Stimulated activated CD8-positive, alpha-beta memory T cell treated with anti-CD3 and anti-CD28 coated beads, Interleukin-15, amount 100 ng/mL, for 24 hours (primary cell): ENCODE measurements at regions not wholly inside any gene's neighbourhood (a gene's known extent, or its start where the extent isn't known, plus 50 kb on each side); places are given as distances from the start of the nearest gene placed in this dataset.
"Not testable (repeated sequence)": the region's sequence is repeated elsewhere in the genome, so short reads cannot be mapped to it uniquely, and the experiment has no call there.

Experiments used
- DNase-seq: peaks from one replicate; pipeline ENCODE4 v3.0.0-alpha.2; 2020; ENCODE audit warnings: low read depth

DNA sequence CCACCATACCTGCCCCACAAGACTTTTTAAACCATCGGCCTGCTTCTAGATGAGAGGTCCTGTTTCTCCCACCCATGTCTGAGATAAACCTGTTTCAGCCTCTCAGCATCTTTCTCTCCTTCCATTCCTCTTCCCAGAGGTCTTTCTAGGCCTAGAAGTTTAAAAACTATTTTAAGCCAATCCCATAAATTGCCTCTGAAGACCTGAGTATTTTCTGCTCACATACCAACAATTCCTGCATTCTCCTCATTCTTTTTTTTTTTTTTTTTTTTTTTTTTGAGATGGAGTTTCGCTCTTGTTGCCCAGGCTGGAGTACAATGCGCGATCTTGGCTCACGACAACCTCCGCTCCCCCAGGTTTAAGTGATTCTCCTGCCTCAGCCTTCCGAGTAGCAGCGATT lies 262.9 kb upstream of the AUTS2 start:
- DNase-seq, result no peak

- DNase-seq, result no peak
Observed at GRCh38 chr7:69336976-69337375, 261.3 kb upstream of the AUTS2 start.

DNA sequence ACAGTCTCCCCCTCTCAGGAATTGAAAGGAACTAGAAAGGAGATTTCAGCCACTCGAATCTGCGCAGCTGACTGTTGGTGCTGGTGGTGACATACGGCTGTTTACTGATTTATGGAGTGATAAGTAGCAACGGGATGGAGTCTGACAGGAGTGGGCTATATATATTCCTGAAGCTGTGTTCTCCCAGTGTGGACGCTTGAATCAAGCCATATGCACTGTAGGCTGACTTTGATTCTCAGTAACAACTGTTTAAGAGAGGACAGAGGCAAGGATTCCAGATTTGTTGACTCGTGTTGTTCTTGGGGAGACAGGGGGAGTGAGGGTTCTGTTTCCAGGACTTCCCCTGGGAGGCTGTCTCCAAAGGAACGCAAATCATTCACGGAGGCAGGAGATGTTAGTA lies 260.1 kb upstream of the AUTS2 start:
- no peak for DNase-seq

DNA sequence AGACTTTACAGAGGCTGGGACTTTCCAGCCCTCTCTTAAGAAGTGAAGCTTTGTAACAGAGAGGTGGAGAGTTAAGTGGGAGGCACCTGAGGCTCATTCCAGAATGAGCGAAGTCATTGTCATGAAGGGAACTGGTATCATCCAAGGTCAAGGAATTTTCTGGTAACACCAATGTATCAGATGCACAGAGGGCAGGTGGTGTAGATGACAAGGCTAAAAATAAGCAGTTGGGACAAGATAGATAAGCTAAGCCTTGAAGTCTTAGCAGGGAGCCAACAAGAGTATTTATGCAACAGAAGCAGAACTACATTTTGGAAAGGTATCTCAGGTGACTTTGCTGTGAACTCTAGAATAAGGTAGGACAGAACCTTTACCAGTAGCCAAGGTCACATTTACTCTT lies 257.0 kb upstream of the AUTS2 start:
- DNase-seq, result no peak

- no peak for DNase-seq
Observed at GRCh38 chr7:69342154-69342884, 256.0 kb upstream of the AUTS2 start.

DNA sequence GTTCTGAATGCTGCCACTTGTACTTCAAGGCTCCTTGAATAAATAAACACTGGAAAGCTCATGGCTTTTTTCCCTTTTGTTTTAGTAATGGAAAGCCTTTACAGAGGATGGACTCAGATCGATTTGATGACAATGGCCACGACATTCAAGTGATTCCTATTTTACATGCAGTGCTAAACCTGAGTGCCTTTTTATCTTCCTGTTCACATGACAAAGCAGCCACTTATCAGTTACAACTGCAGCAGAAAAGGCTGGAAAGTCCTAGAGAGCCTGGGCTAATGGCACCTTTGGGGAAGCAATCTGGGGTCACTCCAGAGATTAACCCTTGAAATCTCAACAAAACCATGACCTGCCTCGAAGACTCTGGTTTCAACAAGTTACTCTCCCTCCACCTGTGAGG lies 249.0 kb upstream of the AUTS2 start:
- no peak for DNase-seq

- DNase-seq, result no peak
Observed at GRCh38 chr7:69358163-69358821, 240.0 kb upstream of the AUTS2 start.

DNA sequence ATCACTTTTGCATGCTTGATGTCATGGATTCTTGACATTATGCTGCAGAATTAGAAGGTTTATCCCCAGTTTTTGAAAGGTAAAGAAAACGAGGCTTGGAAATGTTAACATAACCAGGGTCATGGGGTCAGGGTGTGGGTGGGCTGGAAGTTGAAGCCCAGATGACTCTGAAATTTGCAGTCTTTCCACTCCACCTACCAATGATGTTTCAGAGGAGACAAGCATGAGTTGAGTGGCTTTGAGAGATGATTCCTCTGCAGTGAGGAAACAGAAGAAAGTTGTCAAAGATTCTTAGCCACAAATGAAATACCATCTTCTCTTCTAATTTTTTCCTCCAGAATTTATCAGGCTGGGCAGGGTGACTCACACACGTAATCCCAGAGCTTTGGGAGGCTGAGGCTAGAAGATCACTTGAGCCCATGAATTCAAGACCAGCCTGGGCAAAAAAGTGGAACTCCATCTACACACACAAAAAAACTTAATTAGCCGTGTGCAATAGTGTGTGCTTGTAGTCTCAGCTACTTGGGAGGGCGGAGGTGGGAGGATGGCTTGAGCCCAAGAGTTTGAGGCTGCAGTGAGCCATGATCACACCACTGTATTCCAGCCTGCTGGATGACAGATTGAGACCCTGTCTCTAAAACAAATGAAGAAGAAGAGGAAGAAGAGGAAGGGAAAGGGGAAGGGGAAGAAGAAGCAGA lies 239.1 kb upstream of the AUTS2 start:
- DNase-seq, result no peak

GRCh38 chr7:69360913-69361312 lies 237.4 kb upstream of the AUTS2 start:
- no peak for DNase-seq

DNA sequence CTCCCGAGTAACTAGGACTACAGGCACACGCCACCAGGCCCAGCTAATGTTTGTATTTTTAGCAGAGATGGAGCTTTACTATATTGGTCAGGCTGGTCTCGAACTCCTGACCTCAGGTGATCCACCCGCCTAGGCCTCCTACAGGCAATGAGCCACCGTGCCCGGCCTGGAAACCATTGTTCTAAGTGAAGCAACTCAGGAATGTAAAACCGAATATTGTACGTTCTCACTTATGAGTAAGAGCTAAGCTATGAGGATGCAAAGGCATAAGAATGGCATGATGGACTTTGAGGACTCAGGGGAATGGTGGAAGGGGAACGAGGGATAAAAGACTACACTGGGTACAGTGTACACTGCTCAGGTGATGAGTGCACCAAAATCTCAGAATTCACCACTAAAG lies 235.1 kb upstream of the AUTS2 start:
- DNase-seq, result no peak

DNA sequence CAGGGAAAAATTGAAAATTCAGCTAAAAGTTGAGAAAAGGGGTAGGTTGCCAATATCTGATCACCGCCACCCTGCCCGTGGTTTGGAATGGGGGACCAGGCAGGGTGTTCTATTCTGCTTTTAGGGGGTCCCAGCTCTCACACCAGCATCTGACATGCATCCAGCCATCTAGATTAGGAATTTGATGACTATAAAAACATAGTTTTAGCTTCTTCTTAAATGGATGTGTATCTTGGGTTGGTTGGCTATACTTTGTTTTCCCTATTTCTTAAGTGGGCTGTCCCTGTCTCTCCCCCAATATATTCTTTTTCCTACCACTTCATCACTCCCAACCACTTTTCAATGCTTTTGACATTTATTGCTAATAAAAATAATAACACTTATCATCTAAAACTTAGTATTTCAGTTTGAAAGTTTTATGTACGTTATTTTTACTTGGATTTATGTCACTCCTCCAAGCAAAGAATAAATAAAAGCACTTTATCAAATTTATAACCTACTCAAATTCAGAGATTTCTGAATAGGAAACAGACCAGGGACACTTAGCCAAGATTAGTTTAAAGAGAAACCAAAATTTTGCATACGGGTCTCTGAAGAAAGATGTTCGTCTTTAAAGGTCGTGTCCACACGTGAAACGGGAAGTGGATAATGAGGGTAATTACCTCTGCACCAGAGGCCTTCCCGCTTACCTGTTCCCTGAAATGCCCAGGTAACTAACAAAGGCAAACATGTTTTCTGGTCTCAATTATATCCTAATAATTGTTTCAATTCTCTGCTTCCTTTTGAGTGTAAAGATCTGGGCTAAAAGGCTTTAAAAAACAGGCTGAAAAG lies 233.2 kb upstream of the AUTS2 start:
- DNase-seq, result no peak

DNA sequence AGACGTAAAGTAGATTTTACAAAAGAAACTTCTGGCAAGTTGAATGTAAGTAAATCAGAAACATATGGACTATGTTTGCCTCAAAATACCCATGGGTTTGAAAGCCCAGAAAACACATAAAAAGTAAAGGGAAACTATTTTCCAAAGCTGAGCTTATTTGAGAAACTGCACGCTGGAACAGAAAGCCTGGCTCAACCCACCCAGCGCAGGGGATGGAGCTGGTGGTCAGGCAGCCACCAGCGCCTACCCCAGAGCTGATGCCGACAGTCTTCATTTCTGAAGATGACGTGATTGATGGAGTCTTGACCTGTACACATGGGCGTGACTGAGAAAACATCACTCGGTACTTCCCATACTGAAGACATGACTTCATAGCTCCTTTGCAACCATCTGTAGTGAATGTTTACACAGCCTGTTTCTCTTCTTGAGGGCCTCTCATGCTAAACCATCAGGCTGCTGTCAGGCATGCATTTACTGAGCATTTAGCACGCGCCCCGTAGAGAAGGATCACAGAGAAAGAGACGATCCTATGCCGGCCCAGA lies 232.6 kb upstream of the AUTS2 start:
- DNase-seq, result no peak

- DNase-seq, result no peak
Observed at GRCh38 chr7:69367780-69368179, 230.5 kb upstream of the AUTS2 start.

DNA sequence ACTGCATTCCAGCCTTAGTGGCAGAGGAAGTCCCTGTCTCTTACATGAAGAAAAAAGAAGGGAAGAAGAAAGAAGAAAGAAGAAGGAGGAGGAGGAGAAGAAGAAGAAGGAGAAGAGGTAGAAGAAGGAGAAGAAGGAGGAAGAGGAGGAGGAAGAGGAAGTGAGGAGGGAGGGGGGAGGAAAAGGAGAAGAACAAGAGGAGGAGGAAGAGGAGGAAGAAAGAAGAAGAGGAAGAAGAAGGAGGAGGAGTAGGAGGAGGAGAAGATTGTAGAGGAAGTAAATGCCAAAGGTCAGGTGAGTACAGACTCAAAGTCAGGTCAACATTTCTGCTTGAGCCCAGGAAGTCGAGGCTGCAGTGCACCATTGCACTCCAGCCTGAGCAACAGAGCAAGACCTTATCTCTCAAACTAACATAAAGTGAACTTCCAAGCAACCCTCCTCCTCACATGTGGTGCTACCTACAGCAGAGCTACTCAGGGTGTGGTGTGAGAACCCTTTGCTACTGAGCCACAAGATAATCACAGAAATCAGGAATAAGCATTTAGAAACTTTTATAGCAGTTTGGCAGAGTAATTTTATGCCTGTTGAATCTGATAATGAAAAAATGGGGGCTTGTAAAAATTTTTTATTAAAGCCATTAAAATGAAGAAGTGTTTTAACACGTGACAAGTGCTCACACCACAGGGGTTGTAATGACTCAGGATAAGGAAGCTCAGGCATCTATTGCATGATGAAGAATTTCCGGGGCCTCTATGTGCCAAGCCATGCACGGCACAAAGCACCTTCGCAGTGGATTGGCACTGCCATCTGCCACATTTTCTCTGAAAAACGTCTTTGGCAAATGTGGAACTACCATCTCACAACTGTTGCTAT lies 224.9 kb upstream of the AUTS2 start:
- no peak for DNase-seq

GRCh38 chr7:69374044-69374425 lies 224.2 kb upstream of the AUTS2 start:
- DNase-seq, result no peak

- no peak for DNase-seq
Observed at GRCh38 chr7:69377191-69377590, 221.1 kb upstream of the AUTS2 start.

- no peak for DNase-seq
Observed at GRCh38 chr7:69388452-69389137, 209.7 kb upstream of the AUTS2 start.

GRCh38 chr7:69389216-69389615 lies 209.1 kb upstream of the AUTS2 start:
- no peak for DNase-seq

DNA sequence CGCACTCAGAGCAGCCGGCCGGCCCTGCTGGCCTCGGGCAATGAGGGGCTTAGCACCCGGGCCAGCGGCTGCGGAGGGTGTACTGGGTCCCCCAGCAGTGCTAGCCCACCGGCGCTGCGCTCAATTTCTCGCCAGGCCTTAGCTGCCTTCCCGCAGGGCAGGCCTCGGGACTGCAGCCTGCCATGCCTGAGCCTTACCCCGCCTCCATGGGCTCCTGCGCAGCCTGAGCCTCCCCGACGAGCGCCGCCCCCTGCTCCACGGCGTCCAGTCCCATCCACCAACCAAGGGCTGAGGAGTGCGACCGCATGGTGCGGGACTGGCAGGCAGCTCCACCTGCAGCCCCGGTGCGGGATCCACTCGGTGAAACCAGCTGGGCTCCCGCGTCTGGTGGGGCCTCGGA lies 204.4 kb upstream of the AUTS2 start:
- DNase-seq, result not testable (repeated sequence)

DNA sequence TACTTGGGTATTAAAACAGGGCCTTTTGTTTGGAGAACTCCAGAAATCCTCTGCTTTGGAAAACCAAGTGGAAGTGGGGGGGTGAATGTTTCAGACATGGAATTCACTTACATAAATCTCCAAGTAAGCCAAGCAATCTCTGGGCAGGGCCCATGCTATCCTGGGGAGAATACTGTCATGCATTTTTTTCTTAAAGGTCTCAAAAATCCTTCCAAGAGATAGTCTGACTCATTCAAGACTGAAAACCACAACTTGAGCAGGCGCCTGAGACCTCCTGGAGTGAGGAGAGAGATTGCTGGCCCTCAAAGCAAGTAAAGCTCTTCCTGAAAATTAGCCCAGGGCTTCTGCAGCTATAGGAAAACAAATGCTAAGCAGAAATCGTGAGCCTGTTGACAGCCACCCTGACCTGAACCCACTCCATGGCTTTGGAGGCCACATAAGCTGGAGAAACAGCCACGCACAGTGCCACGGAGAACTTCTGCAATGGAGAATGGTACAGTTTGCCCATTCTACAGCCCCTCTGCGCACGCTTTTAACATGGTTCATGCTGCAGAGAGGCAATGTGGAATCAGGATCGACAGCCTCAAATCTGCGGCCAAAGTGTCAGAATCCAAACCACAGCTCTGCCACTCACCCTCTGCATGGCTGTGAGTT lies 203.1 kb upstream of the AUTS2 start:
- no peak for DNase-seq
